ENCODE measurements at regions not wholly inside any gene's neighbourhood (a gene's known extent, or its start where the extent isn't known, plus 50 kb on each side); places are given as distances from the start of the nearest gene placed in this dataset.

DNA sequence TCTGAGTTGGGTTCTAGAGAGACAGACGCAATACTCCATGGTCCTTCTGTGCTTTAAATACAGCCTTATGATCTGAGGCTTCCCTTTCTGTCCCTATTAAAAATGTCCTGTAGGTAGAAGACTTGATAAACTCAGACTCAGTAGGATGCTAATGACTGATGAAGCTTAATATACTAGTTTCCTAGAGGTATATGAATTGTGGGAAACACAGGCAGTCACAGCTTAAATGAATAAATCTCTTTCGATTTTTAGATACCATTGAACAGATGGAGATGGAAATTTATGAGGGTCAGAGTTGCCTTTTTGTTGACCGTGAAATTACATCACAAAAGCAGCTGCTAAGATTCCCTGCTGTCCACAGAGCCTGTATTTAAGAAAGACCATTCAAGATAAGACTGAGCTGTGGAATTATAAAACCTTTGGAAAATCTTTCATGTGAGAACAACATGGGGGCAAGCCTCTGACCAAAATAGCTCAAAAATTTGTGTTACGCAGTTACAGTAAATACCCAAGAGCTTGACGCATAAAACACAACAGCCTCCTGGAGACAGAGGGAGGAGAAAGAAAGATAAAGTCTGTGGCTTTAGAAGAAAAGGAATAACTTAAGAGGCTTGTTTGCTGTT, 172.3 kb downstream of the AASDHPPT start:
- no peak overlapping the region for H3K4me2 ChIP-seq (ENCODE audit: insufficient read depth, low read length)

DNA sequence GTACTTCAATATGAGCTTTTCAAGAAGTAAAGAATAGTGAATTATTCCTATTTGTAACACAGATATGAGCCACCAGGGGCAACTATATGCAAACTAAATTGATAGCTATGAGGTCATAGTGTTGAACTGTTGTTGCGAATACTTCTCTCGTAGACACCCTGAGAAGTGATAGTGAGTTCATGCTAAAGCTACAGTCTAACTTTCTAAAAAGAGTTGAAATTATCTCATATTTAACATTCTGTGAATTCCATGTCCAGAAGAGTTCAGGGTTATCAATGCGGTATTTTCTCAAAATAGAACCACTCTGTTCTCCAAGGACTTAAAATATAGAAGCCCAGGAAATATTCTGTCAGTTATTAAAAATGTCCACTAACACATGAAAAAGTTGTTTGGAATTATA, 185.4 kb downstream of the AASDHPPT start:
- Histone ChIP-seq H3K4me3 (ENCODE audit: insufficient read depth, low read length) (no peak overlapping the region), H3K4me1 (ENCODE audit: insufficient read depth, low read length) (no peaks in the 10 kb centered on the region), H3K4me2 (ENCODE audit: insufficient read depth, low read length) (no peak overlapping the region), H3K9me3 (ENCODE audit: low read depth, low read length) (no peaks in the 10 kb centered on the region), H3K36me3 (ENCODE audit: insufficient read depth, low read length) (no peaks in the 10 kb centered on the region), H3K79me2 (ENCODE audit: insufficient read depth, low read length) (no peaks in the 10 kb centered on the region), H3K27me3 (ENCODE audit: insufficient read depth, low read length) (no peaks in the 10 kb centered on the region), H2AFZ (ENCODE audit: low read length) (no peak overlapping the region), H3K27ac (ENCODE audit: low read depth, low read length) (no peak overlapping the region), H4K20me1 (ENCODE audit: insufficient read depth, low read length) (no peaks in the 10 kb centered on the region)
- no peak for DNase-seq (ENCODE audit: insufficient read length, low spot score, missing footprints)
- TF ChIP-seq, protein P1, sequence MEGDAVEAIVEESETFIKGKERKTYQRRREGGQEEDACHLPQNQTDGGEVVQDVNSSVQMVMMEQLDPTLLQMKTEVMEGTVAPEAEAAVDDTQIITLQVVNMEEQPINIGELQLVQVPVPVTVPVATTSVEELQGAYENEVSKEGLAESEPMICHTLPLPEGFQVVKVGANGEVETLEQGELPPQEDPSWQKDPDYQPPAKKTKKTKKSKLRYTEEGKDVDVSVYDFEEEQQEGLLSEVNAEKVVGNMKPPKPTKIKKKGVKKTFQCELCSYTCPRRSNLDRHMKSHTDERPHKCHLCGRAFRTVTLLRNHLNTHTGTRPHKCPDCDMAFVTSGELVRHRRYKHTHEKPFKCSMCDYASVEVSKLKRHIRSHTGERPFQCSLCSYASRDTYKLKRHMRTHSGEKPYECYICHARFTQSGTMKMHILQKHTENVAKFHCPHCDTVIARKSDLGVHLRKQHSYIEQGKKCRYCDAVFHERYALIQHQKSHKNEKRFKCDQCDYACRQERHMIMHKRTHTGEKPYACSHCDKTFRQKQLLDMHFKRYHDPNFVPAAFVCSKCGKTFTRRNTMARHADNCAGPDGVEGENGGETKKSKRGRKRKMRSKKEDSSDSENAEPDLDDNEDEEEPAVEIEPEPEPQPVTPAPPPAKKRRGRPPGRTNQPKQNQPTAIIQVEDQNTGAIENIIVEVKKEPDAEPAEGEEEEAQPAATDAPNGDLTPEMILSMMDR (IDR thresholded peaks at IDR 0.05; ENCODE audit: extremely low read depth, low read depth, low read length), result no peak

More for the DNA sequence above, 172.3 kb downstream of the AASDHPPT start:
- Histone ChIP-seq H3K4me3 (ENCODE audit: insufficient read depth, low read length) (no peak overlapping the region), H3K9me3 (ENCODE audit: low read depth, low read length) (no peaks in the 10 kb centered on the region), H3K4me1 (ENCODE audit: insufficient read depth, low read length) (no peaks in the 10 kb centered on the region), H2AFZ (ENCODE audit: low read length) (no peak overlapping the region), H3K36me3 (ENCODE audit: insufficient read depth, low read length) (no peaks in the 10 kb centered on the region), H3K27me3 (ENCODE audit: insufficient read depth, low read length) (no peaks in the 10 kb centered on the region), H3K27ac (ENCODE audit: low read depth, low read length) (no peak overlapping the region), H4K20me1 (ENCODE audit: insufficient read depth, low read length) (no peaks in the 10 kb centered on the region), H3K79me2 (ENCODE audit: insufficient read depth, low read length) (no peaks in the 10 kb centered on the region)
- DNase-seq (ENCODE audit: insufficient read length, low spot score, missing footprints), result no peak
- TF ChIP-seq, protein P1 (IDR thresholded peaks at IDR 0.05; ENCODE audit: extremely low read depth, low read depth, low read length), result no peak

- TF ChIP-seq, protein P1 (IDR thresholded peaks at IDR 0.05; ENCODE audit: extremely low read depth, low read depth, low read length), result no peak
- Histone ChIP-seq H3K9me3 (ENCODE audit: low read depth, low read length) (no peaks in the 10 kb centered on the region), H3K27ac (ENCODE audit: low read depth, low read length) (no peak overlapping the region), H2AFZ (ENCODE audit: low read length) (no peak overlapping the region), H3K79me2 (ENCODE audit: insufficient read depth, low read length) (no peaks in the 10 kb centered on the region), H3K4me2 (ENCODE audit: insufficient read depth, low read length) (no peak overlapping the region), H3K36me3 (ENCODE audit: insufficient read depth, low read length) (no peaks in the 10 kb centered on the region), H3K4me1 (ENCODE audit: insufficient read depth, low read length) (no peaks in the 10 kb centered on the region), H3K4me3 (ENCODE audit: insufficient read depth, low read length) (no peak overlapping the region), H4K20me1 (ENCODE audit: insufficient read depth, low read length) (no peaks in the 10 kb centered on the region), H3K27me3 (ENCODE audit: insufficient read depth, low read length) (no peaks in the 10 kb centered on the region)
- no peak for DNase-seq (ENCODE audit: insufficient read length, low spot score, missing footprints)
Observed at GRCh38 chr11:106263527-106263926, 186.1 kb downstream of the AASDHPPT start.

DNA sequence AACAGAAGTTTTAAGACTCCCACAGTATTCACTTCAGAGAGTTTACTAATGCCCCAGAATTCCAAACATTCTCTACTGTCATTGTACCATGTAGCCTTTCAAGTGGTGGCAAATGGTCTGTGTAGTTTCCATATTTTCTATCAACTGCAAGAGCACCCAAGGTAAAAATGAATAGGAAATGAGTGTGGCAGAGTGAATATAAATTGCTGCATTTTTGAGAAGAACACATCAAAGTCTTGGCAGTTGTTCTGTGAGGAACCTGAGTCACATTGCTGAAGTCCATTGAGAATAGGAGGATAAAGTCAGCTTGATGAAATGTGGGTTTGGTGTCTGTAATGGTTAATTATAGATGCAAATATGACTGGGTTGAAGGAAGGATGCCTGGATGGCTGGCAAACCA, 193.6 kb downstream of the AASDHPPT start:
- Histone ChIP-seq H3K27ac (ENCODE audit: low read depth, low read length) (no peak overlapping the region), H3K79me2 (ENCODE audit: insufficient read depth, low read length) (no peaks in the 10 kb centered on the region), H2AFZ (ENCODE audit: low read length) (no peak overlapping the region), H3K4me3 (ENCODE audit: insufficient read depth, low read length) (no peak overlapping the region), H3K4me2 (ENCODE audit: insufficient read depth, low read length) (no peak overlapping the region), H3K36me3 (ENCODE audit: insufficient read depth, low read length) (no peaks in the 10 kb centered on the region), H3K9me3 (ENCODE audit: low read depth, low read length) (no peaks in the 10 kb centered on the region), H3K4me1 (ENCODE audit: insufficient read depth, low read length) (no peaks in the 10 kb centered on the region), H4K20me1 (ENCODE audit: insufficient read depth, low read length) (no peaks in the 10 kb centered on the region), H3K27me3 (ENCODE audit: insufficient read depth, low read length) (no peaks in the 10 kb centered on the region)
- TF ChIP-seq, protein P1 (IDR thresholded peaks at IDR 0.05; ENCODE audit: extremely low read depth, low read depth, low read length), result no peak
- DNase-seq (ENCODE audit: insufficient read length, low spot score, missing footprints), result no peak

All from osteoblast (primary cell).